Adrenal gland (tissue), 5 donors: ENCODE measurements at regions not wholly inside any gene's neighbourhood (a gene's known extent, or its start where the extent isn't known, plus 50 kb on each side); places are given as distances from the start of the nearest gene placed in this dataset.

ENCODE experiments used
- CTCF ChIP-seq, 6 experiments: fragments of 450-650 bp in 4 of 6; fragments of 200-600 bp in 2 of 6; sonication (generic) in 1 of 6; IDR thresholded peaks; 1 replicate in 5 of 6; 2 replicates in 1 of 6; pipeline versions ENCODE4 v1.5.1 to v1.8.0; 2016 to 2021; ENCODE audit warnings: antibody characterized with exemption in 6 of 6, mild to moderate bottlenecking in 2 of 6, moderate library complexity in 1 of 6
- POLR2A ChIP-seq, 2 donors: fragments of 450-650 bp; IDR thresholded peaks; one replicate each; pipeline ENCODE4 v1.6.1; 2017; ENCODE audit warnings: antibody characterized with exemption in 2 of 2, mild to moderate bottlenecking in 2 of 2, moderate library complexity in 1 of 2
- donor health status: DM: no; HTN: no; CAD: no.

DNA sequence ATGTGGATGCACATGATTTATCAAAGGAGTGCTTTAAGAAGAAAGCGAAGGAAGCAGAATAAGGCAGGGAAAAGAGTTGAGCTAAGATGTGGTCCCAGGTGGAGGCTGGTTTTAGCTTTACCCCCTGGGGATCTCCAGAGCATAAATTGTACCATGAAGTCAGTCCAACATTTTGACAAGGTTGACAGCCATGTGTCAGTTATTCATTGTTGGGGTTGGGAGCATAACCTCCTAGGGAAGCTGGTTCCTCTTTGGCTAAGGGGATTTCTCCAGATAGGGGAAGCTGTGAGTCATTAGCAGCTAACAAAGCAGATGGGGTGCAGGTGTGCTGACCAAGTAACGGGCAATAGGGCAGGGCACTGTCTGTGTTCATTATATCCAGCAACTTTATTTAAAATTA is 123.7 kb upstream of the IGSF10 start:
- TF ChIP-seq POLR2A (IDR thresholded peaks at IDR 0.05) (no peak), CTCF (IDR thresholded peaks at IDR 0.05) (no peak)
